ENCODE measurements at regions not wholly inside any gene's neighbourhood (a gene's known extent, or its start where the extent isn't known, plus 50 kb on each side); places are given as distances from the start of the nearest gene placed in this dataset.

- TF ChIP-seq, protein P1, sequence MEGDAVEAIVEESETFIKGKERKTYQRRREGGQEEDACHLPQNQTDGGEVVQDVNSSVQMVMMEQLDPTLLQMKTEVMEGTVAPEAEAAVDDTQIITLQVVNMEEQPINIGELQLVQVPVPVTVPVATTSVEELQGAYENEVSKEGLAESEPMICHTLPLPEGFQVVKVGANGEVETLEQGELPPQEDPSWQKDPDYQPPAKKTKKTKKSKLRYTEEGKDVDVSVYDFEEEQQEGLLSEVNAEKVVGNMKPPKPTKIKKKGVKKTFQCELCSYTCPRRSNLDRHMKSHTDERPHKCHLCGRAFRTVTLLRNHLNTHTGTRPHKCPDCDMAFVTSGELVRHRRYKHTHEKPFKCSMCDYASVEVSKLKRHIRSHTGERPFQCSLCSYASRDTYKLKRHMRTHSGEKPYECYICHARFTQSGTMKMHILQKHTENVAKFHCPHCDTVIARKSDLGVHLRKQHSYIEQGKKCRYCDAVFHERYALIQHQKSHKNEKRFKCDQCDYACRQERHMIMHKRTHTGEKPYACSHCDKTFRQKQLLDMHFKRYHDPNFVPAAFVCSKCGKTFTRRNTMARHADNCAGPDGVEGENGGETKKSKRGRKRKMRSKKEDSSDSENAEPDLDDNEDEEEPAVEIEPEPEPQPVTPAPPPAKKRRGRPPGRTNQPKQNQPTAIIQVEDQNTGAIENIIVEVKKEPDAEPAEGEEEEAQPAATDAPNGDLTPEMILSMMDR (conservative IDR thresholded peaks at IDR 0.05; ENCODE audit: low read length): no peak
- no peak for DNase-seq (ENCODE audit: low read depth)
- H3K4me3 ChIP-seq (ENCODE audit: low read length): no peak overlapping the region
Measured at GRCh38 chr7:32241636-32242035, 171.4 kb upstream of the PDE1C start.

- H3K4me3 ChIP-seq (ENCODE audit: low read length): no peak overlapping the region
- TF ChIP-seq, protein P1 (conservative IDR thresholded peaks at IDR 0.05; ENCODE audit: low read length): no peak
- no peak for DNase-seq (ENCODE audit: low read depth)
Measured at GRCh38 chr7:32239764-32240163, 169.6 kb upstream of the PDE1C start.

DNA sequence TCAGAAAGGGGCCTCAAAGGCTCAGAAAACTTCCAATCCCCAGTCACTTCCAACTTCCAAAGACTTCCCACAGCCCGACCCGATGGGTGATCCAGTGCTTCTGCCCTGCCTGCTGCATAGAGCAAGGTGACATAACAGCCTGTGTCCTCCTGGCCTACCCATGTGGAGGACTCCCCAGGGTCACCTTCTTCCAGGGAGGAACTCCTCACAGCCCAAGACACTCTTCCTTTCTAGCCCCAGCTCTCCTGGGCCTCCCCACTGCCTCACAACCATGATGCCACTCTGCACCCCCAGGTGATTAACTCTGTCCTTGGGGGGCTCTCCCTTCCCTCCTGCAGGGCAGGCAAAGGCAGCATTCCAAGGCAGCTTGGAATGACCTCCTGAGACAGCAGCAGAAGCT is 158.4 kb upstream of the PDE1C start:
- DNase-seq (ENCODE audit: low read depth): no peak
- H3K4me3 ChIP-seq (ENCODE audit: low read length): no peak overlapping the region
- TF ChIP-seq, protein P1 (conservative IDR thresholded peaks at IDR 0.05; ENCODE audit: low read length): no peak

GRCh38 chr7:32227746-32228145 is 157.5 kb upstream of the PDE1C start:
- no peak overlapping the region for H3K4me3 ChIP-seq (ENCODE audit: low read length)
- DNase-seq (ENCODE audit: low read depth): no peak

DNA sequence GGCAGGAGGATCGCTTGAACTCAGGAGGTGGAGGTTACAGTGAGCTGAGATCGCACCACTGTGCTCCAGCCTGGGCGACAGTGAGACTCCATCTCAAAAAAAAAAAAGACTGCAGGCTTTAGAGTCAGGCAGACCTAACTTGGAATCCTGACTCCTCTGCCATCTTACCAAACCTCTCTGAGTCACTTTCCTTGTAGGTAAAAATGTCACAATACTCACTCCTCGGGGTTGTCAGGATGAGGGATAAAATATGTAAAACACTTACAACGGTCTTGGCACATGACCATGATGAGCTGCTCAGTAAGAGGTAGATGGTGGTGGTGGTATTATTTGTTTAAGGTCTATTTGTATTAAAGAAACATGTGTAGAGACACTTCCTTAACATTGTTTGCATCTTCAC is 154.1 kb upstream of the PDE1C start:
- H3K4me3 ChIP-seq (ENCODE audit: low read length): no peak overlapping the region
- DNase-seq (ENCODE audit: low read depth): no peak
- TF ChIP-seq, protein P1 (conservative IDR thresholded peaks at IDR 0.05; ENCODE audit: low read length): no peak

More at GRCh38 chr7:32227746-32228145, 157.5 kb upstream of the PDE1C start:
- TF ChIP-seq, protein P1 (conservative IDR thresholded peaks at IDR 0.05; ENCODE audit: low read length): no peak

DNA sequence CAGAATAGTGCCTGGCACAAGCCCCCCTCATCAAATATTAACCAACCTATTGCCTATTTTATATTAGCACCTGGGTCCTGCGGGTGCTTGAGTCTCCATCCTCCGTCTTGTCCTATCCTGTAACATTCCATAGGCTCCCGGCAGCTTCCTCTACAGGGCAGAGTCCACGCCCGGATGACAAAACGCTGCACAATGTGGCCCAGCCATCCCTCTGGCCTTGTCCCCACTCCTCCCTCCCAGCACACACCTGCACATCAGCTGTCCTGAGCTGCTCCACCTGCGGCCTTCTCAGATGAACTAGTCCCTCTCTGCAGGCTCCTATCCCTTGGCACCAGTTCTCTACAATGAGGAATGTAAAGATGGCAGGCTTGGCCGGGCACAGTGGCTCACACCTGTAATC is 153.5 kb upstream of the PDE1C start:
- TF ChIP-seq, protein P1 (conservative IDR thresholded peaks at IDR 0.05; ENCODE audit: low read length): no peak
- H3K4me3 ChIP-seq (ENCODE audit: low read length): no peak overlapping the region
- no peak for DNase-seq (ENCODE audit: low read depth)

GRCh38 chr7:32223071-32223650 is 153.0 kb upstream of the PDE1C start:
- DNase-seq (ENCODE audit: low read depth): no peak

More at GRCh38 chr7:32223071-32223650, 153.0 kb upstream of the PDE1C start:
- no peak overlapping the region for H3K4me3 ChIP-seq (ENCODE audit: low read length)
- TF ChIP-seq, protein P1 (conservative IDR thresholded peaks at IDR 0.05; ENCODE audit: low read length): no peak
